ENCODE measurements at regions not wholly inside any gene's neighbourhood (a gene's known extent, or its start where the extent isn't known, plus 50 kb on each side); places are given as distances from the start of the nearest gene placed in this dataset.

DNA sequence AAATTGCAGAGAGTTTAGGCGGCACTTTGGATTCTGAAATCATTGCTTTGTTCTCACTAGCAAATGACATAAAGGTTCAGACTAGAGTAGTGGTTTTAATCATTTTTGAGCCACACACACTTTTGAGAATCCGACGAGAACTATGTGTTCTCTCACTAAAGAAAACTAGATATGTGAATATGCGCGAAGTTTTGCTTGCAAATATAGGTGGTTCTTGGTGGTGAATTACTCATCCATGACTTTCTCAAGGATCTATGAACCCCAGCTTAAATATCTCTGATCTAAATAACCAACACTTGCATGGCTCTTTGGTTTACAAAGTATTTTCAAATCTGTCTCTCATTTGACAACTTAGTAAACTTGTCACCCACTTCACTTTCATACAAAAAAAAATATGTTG, 54.8 kb downstream of the NOG start:
- no peak for DNase-seq

DNA sequence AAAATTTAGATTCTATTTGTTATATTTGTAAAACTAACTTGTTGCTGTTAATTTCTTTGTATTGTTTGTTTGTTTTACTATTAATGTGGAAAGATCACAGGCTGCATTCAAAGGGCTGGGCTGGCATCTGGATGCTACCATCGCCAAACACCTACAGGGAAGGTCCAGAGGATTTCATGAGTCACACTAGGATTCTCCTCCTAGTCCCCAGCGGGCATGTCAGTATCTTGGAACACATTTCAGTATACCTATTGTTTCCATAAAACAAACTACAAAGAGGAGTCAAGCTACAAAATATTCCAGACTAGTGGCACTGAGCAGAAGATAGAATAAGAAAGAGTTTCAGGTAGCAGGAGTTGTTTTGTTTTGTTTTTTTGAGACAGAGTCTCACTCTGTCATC, 55.3 kb downstream of the NOG start:
- no peak for DNase-seq

DNA sequence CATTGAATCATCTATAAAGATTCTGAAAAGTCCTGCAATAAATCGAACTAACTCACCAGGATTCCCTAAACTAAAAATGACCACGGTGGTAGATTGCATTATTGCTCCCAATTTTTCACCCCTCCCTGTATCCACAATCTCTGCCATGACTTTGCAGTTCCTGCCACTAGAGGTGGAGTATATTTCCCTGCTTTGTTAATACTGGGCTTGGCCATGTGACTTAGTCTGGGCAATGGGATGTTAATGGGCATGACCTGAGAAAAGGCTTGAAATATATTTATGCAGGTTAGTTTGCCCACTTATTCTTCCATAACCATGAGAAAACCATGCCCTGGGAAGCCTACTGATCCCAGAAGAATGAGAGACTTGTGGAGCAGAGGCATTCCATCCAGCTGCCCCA, 59.1 kb downstream of the NOG start:
- DNase-seq = no peak

DNA sequence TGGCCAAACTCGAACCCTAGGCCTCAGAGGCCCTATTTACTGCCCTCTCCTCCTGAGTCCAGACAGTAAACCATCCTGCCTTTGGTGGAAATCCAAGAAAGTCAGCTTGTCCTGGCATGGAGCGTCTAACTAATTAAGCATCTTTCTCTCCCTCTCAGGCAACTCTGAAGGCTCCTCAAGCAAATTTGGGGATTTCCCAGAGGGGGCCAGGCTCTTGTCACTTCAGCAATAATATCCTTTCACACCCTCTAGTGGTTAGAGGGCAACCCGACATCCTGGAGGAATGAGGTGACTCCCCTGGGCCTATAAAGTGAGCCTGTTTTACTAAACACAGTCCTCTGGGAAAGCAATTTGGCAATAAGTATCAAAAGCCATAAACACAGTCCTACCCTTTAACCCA, 60.4 kb downstream of the NOG start:
- peak in 2 of 51 donors; percentile 2 to 5 for DNase-seq

DNA sequence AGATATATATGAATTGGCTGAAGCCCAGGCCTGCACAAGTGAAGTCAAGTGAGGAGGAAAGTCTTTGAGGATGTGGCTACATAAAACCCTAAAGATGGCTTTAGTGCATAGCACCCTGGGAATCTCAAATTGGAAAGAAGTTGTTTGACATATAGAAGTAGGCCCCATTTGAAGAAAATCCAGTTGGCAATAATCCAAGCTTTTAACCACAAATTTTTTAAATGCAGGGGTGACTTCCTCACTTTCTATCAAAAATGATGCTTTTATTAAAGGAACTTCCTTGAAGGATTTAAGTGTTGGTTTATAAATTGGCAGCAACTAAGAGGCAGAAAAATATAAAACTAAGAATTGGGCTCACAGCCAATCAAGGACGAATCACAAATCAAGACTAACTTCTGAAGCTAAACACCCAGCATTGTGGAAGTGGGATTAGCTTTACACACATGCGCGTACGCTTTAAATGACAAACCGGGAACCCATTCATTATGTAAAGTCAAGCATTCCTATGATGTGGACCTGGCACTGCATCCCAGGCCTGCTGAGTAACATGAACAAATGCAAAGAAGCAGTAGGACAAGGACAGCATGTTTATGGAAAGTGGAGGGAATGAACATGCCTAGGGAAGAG, 63.3 kb downstream of the NOG start:
- DNase-seq = no peak

DNA sequence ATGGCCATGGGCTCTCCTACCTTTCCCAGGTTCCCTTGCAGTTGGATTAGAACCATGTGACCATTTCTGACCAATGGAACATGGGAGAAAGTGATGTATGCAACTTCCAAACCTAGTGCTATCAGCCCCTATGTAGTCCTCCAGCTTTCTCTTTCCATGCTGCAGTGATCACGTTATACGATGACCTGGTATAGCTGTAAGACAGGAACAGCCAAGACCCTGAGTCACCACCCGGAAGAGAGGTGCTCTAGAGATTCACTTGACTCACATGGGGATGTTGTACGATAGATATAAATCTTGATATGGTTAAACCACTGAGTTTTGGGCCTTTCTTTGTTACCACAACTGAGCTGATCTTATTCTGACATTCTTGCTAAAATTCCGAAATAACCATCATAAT, 65.1 kb downstream of the NOG start:
- no peak for DNase-seq

DNA sequence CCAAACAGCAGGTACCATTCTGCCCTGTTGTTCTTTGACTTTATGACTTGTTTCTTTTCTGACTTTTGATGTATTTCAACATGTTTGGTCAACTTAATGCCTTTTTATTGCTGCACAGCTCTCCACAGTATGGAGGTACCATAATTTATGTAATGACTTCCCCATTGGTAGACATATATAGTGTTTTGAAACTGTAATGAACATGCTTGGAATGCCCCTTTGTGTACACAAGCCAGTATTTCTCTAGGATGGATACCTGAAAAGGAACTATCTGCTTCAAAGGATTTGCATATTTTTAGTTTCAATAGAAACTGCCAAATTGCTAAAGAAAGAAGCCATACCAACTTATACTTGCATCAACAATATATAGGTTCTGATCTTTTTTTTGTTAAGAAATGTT, 66.1 kb downstream of the NOG start:
- no peak for DNase-seq

DNA sequence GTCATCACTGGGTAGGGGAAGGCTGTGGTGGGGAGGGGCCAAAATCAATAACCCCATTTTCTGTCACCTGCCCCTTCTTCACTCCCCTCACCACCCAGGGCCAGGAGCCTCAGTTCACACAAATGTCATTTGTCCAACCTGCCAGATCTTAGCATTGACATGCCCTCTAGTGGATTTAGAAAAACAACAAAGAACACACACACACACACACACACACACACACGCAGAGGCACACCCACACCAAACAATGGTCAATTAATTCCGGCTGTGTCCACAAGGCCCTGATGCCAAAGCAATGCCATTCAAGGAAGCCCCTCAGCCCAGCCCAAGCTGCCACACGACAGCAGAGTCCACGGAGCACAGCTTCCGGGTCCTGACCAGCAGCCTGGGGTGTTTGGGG, 68.4 kb downstream of the NOG start:
- no peak for DNase-seq

DNA sequence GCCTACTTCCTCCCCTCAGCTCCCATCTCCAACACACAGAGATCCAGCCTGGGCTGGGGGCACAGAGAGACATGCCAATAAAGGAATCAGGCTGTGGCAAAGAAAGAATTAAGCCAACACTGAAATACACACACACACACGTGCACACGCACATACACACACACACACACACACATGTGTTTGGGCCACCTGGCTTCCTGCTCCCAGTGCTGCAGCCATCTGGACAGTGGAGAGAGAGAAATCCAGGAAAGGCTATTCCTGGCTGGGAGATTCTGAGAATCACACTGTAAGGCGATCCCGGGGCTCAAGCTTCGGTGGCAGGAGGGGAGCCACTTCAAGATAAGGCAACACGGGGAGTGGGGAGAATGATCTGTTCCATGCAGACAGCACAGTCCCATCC, 72.4 kb downstream of the NOG start:
- no peak for DNase-seq

DNA sequence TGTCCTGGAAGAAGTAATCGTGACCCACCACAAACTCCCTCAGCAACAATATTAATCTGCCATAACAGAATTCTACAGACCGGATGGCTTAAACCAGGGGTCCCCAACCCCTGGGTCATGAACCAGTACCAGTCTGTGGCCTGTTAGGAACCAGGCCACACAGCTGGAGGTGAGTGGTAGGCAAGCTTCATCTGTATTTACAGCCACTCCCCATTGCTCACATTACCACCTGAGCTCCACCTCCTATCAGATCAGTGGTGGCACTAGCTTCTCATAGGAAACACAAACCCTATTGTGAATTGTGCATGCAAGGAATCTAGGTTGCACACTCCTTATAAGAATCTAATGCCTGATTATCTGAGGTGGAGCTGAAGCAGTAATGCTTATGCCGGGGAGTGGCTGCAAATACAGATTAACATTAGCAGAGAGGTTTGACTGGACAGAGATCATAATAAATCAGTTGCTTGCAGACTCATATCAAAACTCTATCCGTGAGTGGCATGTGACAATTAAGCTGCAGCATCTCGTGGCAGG, 74.5 kb downstream of the NOG start:
- DNase-seq = no peak

DNA sequence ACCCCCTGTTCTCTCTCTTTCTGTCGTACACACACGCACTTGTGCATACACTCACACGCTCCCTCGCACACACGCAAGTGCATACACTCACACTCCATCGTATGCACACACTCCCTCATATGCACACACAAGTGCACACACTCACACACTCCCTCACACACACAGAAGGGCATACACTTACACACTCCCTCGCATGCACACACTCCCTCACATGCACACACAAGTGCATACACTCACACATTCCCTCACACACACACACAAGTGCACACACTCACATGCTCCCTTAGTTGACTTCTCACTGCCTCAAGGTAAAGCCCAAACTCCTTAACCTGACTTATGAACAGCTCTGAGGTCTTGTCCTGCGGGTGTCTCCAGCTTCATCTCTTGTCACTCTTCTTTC, 78.7 kb downstream of the NOG start:
- no peak for DNase-seq

DNA sequence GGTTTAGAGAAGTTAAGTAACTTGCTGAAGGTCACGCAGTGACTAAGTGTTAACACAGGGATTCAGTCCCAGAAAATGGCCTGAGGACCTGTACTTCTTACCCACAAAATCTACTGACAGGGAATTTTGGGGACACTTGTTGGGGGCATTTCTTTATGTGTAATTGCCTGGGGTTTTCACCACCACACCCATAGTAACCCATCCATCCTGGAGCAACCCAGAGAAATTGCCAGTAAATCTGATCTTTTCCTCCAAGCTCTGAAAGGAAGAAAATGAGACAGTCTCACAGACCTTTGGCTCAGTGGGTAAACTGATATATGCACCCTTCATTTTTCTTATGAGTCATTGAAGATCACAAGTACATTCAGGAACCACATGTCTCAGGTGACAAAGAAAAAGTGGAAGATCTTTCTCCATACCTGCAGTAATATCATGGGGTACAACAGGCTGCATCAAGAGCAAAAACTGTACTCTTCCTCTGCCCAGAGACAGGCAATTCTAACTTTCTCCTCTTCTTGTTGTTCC, 81.0 kb downstream of the NOG start:
- DNase-seq = no peak

DNA sequence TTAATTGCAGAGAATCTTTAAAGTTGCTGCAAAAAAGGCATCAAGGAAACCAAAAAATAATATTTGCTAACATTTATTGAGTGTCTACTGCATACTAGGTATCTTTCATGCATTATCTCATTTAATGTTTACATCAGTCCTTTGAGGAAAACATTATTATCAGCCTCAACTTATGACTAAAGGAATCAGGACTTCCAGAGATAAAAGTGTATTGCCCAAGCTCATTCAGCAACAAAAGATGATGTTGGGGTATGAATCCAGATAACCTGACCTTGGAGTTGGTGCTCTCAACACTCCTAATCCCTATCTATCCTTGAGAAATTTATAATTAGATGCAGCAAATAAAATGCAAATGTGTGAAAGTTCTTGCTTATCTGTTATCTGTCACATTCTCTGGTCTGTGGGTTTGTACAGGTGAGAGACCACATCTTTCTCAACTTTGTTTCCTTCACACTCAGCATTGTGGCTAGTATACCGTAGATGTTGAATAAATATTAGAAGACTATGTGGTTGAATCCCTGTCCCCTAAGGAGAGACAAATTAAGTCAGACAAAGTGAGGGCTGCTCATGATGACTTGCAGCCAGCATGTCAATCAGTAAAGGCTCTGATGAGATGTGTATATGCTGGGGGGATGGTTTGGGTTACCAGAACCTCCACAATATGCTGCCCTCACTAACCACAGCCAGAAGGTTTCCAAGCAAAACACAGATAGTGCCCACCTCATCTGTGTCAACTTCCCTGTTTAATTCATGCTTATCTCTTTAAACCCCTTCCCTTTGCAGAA, 82.6 kb downstream of the NOG start:
- no peak for DNase-seq

DNA sequence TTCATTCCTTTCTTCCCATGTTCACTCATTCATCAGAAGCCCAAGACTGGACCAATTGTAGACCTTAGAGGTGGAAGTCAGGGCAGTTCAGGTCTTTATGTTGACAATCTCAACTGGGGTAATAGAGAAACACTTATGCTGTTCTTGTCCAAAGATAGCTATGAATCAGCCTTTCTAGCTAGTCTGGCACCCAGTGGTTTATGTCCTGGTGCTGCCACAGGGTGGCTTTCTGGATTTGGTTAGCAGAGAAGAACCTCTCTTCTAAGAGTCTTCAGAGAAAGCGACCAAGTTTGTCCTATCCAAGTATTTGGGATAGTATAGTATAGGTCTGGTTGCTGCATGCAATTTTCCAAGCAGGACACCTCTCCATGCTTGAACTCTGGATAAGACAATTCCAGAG, 83.3 kb downstream of the NOG start:
- no peak for DNase-seq

DNA sequence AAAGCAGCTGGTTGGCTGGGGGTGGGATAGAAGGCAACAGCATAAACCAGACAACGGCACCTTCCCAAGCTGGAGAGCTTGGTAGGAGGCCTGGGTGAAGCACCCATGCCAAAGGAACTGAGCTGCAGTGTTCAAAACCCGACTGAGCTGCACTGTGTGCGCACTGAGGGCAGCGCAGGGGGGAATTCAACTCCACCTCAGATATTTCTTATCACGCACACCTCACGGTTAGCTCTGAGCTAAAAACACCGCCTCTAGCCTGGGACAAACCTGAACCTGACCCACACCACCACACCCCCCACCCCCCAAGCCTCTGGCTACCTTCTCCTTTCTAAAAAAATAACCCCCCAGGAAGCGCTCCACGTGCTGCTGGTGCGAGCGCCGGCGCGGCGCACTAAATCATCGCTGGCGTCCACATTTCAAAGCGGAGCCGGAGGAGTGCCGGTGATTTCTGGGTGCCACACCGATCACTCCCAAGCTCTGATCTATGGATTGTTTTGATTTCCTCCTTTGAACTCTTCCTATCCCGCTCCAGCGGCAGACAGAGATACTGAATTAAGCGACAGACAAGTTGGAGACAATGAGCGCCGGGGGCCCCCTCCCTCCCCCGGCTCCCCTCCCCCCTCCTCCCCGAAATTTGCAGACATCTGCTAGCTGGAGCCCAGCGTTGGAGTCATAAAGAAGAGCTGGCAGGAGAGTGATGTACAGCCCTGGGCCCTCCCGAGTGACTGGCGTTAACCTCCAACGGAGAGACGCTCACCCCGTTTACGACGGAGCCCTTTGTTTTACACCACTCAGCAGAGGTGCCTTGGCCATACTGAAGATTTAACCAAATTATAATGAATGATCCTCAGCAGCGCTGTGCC, 85.0 kb downstream of the NOG start:
- DNase-seq = peak in 6 of 51 donors; percentile 2 to 24 (median 8)

DNA sequence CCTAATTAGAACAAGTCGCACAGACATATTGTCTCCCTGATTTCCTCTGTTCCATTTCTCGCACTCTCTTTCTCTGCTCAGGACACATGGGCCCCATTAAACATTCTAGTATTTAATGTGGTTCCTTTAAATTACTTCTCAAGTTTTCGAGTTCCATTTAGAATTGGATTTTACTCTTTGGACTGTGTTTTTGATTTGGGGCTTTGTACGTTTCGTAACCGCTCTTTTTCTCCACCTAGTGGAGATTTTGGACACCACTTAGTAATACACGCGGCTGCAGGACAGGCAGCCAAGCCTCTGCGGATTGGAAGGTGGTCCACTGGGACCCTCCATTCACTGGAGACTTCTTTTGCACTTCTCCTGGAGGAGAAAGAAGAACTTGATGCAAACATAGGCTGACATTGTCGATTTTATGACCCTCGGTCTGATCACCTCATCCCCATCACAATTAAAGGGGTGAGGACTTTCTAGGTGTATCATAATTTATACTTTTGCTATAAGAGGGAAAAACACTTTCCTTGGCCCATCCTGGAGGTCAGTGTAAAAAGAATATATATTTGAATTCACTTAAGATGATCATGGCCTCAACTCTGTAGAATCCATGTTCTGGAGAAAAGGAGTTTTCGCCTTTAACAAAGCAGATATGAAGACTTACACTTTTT, 85.7 kb downstream of the NOG start:
- DNase-seq = peak in 3 of 51 donors; percentile 3 to 24 (median 22)

DNA sequence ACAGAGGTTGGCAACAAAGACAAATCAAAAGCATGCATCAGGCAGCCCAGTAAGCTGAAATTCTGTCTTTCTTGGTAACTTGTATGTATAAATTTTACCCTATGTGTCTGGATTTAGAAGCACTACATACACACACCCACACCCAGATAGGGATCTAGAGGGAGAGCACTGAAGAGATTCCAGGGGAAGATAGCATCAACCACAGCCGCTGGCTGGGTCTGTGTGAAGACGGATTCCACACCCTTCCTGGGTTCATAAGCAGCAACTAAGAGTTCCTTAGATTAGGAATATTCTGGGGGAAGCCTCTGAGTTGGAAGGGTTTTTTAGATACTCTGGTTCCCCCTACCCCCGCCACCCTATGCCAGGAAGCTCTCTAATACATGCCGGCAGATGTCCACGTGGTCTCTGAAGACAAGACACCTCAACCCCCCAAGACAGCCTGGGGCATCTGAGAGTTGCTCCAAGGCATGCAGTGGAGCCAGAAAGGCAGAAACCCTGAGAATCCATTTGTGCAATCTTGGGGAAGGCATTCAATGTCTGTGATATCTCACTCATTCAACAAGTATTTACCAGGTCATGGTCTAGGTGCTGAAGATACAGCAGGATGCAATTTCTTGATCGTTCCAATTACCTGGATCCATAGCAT, 86.4 kb downstream of the NOG start:
- DNase-seq = no peak

DNA sequence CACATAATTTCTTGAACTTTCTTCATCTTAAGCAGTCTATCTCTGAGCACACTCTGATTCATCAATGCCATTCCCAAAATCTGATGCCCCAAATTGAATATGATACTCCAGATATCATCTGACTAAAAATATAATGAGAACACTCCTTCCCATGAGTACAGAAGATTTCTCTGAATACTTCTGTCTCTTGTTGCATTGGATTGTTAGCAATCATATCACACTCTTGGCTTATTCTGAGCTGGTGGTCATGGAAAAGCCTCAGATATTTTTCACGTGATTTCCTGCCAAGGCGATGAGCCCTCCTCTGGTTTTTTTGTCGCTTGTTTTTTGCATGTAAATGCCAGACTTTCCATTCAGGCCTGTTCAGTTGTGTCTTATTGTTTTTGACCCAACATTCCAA, 87.2 kb downstream of the NOG start:
- DNase-seq = no peak

DNA sequence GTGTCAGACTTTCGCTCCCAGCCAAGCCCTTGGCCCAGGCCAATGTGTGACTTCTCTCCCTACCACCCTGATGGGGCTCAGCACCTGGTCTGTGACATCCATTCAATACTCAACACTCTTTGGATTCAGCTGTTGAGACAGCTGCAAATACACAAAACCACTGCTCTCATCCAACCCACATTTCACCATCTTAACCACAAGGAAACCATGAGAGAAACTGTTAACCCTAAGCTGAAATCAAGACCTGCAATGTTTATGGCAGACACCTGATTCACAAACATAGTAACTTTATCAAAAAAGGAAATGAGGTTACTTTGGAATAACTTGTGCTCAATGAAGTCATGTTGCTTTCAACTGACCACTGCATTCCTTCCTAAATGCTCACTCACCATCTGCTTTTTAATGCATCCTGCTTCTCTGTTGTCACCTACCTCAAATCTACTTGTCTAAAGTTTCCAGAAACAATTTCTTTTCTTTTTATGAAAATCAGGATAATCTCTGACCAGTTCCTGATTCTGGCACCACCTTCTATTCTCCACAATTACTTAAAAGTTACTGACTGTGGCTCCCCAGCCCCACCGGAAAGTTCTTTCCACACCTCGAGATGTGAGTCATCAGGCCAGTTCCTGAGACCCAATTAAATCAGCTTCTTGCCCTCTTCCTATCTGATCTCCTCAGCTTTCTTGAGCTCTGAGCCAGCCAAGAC, 88.2 kb downstream of the NOG start:
- DNase-seq = no peak

DNA sequence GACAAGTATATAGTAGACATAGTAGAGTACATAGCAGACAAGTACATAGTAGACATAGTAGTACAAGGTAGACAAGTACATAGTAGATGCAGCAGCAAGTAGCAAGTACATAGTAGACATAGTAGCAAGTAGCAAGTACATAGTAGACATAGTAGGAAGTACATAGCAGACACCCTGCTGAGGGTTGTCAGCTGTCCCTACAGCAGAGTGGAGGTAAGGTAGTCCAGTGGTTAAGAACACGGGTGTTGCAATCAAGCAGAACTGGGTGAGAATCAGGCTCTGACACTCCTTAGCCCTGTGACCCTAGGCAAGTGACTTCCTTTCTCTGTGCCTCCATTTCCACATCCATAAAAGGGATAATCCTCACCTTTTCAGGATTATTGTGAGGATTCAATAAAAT, 94.7 kb downstream of the NOG start:
- DNase-seq = no peak

Measured in hypothalamus (tissue), 51 donors.